Neural progenitor cell (in vitro differentiated cells): ENCODE measurements at regions not wholly inside any gene's neighbourhood (a gene's known extent, or its start where the extent isn't known, plus 50 kb on each side); places are given as distances from the start of the nearest gene placed in this dataset.

Experiments
- DNase-seq: peaks from one replicate; pipeline ENCODE4 v3.0.0-alpha.2; 2016; ENCODE audit warnings: low spot score
- H2AFZ ChIP-seq: fragments of 200-600 bp; sonication (generic); replicated peaks from 2 replicates; pipeline ENCODE4 v1.6.1; 2016; ENCODE audit warnings: antibody characterized with exemption
- H3F3A ChIP-seq: fragments of 200-600 bp; sonication (generic); 2 replicates; pipeline ENCODE4 v1.6.1; 2016; ENCODE audit warnings: antibody characterized with exemption, low read depth
- H3K27ac ChIP-seq: fragments of 200-600 bp; sonication (generic); 2 replicates; pipeline ENCODE4 v1.5.1; 2016; ENCODE audit warnings: mild to moderate bottlenecking
- H3K27me3 ChIP-seq: fragments of 200-600 bp; sonication (generic); 2 replicates; pipeline ENCODE4 v1.6.1; 2016; ENCODE audit warnings: mild to moderate bottlenecking, moderate library complexity
- H3K36me3 ChIP-seq: fragments of 200-600 bp; sonication (generic); 2 replicates; pipeline ENCODE4 v1.5.1; 2016
- H3K4me1 ChIP-seq: fragments of 200-600 bp; sonication (generic); 2 replicates; pipeline ENCODE4 v1.6.1; 2016; ENCODE audit warnings: mixed run types
- H3K4me2 ChIP-seq: fragments of 200-600 bp; sonication (generic); 2 replicates; pipeline ENCODE4 v1.6.1; 2016
- H3K4me3 ChIP-seq: fragments of 200-600 bp; sonication (generic); 2 replicates; pipeline ENCODE4 v1.5.1; 2016
- H3K79me2 ChIP-seq: fragments of 200-600 bp; sonication (generic); 2 replicates; pipeline ENCODE4 v1.6.1; 2016; ENCODE audit warnings: low read depth
- H3K9ac ChIP-seq: fragments of 200-600 bp; sonication (generic); 2 replicates; pipeline ENCODE4 v1.6.1; 2016
- H3K9me3 ChIP-seq: fragments of 200-600 bp; sonication (generic); 2 replicates; pipeline ENCODE4 v1.5.1; 2016; ENCODE audit warnings: low read depth
- H4K20me1 ChIP-seq: fragments of 200-600 bp; sonication (generic); 2 replicates; pipeline ENCODE4 v1.6.1; 2016; ENCODE audit warnings: low read depth
- H3K27ac Mint-ChIP-seq: 3 replicates; pipeline ENCODE4 v1.8.0; 2021; ENCODE audit warnings: mixed read lengths
- H3K27me3 Mint-ChIP-seq: 2 replicates; pipeline ENCODE4 v1.8.0; 2022; ENCODE audit warnings: low read depth, mild to moderate bottlenecking, inconsistent platforms, moderate library complexity, mixed read lengths; ENCODE audit not compliant: insufficient read depth
- H3K36me3 Mint-ChIP-seq: 3 replicates; pipeline ENCODE4 v1.8.0; 2021; ENCODE audit warnings: mixed read lengths
- H3K4me1 Mint-ChIP-seq: 3 replicates; pipeline ENCODE4 v1.8.0; 2021; ENCODE audit warnings: mixed read lengths
- H3K4me3 Mint-ChIP-seq: 3 replicates; pipeline ENCODE4 v1.8.0; 2021; ENCODE audit warnings: mild to moderate bottlenecking, moderate library complexity, mixed read lengths
- H3K9me3 Mint-ChIP-seq: 3 replicates; pipeline ENCODE4 v1.8.0; 2020; ENCODE audit warnings: mixed read lengths
- EZH2 ChIP-seq: fragments of 200-600 bp; sonication (generic); IDR thresholded peaks from 2 replicates; pipeline ENCODE4 v1.6.1; 2017; ENCODE audit warnings: antibody characterized with exemption, mild to moderate bottlenecking, moderate library complexity
- EZH2phosphoT487 ChIP-seq: fragments of 200-600 bp; sonication (generic); IDR thresholded peaks from 2 replicates; pipeline ENCODE4 v1.6.1; 2017; ENCODE audit warnings: antibody characterized with exemption
- TF ChIP-seq, protein P1 (sequence below): fragments of 200-600 bp; sonication (generic); IDR thresholded peaks from 2 replicates; pipeline ENCODE4 v1.5.1; 2017; ENCODE audit warnings: antibody characterized with exemption, mild to moderate bottlenecking

- H3K4me3 Mint-ChIP-seq: no peak overlapping the region
- H3K9me3 Mint-ChIP-seq: peaks cover 14% of the 10 kb centered on the region
- Histone ChIP-seq H3K9me3 (no peaks in the 10 kb centered on the region), H3K4me2 (no peak overlapping the region), H3K27me3 (peaks cover 17% of the 10 kb centered on the region), H3K4me3 (no peak overlapping the region), H3K4me1 (peaks cover 21% of the 10 kb centered on the region), H3K36me3 (no peaks in the 10 kb centered on the region), H3F3A (no peaks in the 10 kb centered on the region), H3K79me2 (no peaks in the 10 kb centered on the region), H3K27ac (no peak overlapping the region), H4K20me1 (no peaks in the 10 kb centered on the region), H2AFZ (no peak overlapping the region), H3K9ac (no peak overlapping the region)
- no peaks in the 10 kb centered on the region for H3K36me3 Mint-ChIP-seq
- H3K27me3 Mint-ChIP-seq: peaks cover 2% of the 10 kb centered on the region
- H3K27ac Mint-ChIP-seq: no peak overlapping the region
- TF ChIP-seq, protein P1, sequence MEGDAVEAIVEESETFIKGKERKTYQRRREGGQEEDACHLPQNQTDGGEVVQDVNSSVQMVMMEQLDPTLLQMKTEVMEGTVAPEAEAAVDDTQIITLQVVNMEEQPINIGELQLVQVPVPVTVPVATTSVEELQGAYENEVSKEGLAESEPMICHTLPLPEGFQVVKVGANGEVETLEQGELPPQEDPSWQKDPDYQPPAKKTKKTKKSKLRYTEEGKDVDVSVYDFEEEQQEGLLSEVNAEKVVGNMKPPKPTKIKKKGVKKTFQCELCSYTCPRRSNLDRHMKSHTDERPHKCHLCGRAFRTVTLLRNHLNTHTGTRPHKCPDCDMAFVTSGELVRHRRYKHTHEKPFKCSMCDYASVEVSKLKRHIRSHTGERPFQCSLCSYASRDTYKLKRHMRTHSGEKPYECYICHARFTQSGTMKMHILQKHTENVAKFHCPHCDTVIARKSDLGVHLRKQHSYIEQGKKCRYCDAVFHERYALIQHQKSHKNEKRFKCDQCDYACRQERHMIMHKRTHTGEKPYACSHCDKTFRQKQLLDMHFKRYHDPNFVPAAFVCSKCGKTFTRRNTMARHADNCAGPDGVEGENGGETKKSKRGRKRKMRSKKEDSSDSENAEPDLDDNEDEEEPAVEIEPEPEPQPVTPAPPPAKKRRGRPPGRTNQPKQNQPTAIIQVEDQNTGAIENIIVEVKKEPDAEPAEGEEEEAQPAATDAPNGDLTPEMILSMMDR: no peak
- TF ChIP-seq EZH2 (no peak), EZH2phosphoT487 (no peak)
- no peak for DNase-seq
- H3K4me1 Mint-ChIP-seq: peaks cover 17% of the 10 kb centered on the region
Observed at GRCh38 chr12:3947781-3948180, 74.6 kb upstream of the PARP11 start.

DNA sequence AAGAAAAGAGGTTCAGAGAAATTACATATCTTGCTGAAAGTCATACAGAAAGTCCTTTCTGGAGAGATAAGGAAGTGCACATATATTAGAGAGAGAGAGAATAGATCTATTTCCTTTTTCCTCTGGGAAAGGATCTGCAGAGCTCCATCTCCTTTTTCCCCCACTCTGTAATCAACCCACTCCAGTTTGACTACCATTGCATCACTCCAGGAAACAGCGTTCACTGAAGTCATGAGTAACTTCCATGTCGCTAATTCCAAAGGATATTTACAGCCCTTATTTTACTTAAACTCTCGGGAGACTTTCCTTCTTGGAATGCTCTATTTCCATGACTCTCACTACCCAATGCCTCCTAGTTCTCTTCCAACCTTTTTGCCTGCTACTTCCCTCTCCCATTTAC is 72.5 kb upstream of the PARP11 start:
- no peaks in the 10 kb centered on the region for H3K36me3 Mint-ChIP-seq
- no peak overlapping the region for H3K27ac Mint-ChIP-seq
- TF ChIP-seq EZH2: no peak
- TF ChIP-seq EZH2phosphoT487: no peak
- TF ChIP-seq, protein P1: no peak
- Histone ChIP-seq H3K36me3 (no peaks in the 10 kb centered on the region), H3K27ac (no peak overlapping the region), H4K20me1 (no peaks in the 10 kb centered on the region), H3K9me3 (no peaks in the 10 kb centered on the region), H2AFZ (no peak overlapping the region), H3K9ac (no peak overlapping the region), H3K27me3 (peaks cover 17% of the 10 kb centered on the region), H3F3A (no peaks in the 10 kb centered on the region), H3K79me2 (no peaks in the 10 kb centered on the region), H3K4me1 (peaks cover 15% of the 10 kb centered on the region), H3K4me2 (no peak overlapping the region), H3K4me3 (no peak overlapping the region)
- no peak overlapping the region for H3K4me3 Mint-ChIP-seq
- DNase-seq: no peak
- H3K9me3 Mint-ChIP-seq: peaks cover 13% of the 10 kb centered on the region
- peaks cover 2% of the 10 kb centered on the region for H3K27me3 Mint-ChIP-seq
- peaks cover 14% of the 10 kb centered on the region for H3K4me1 Mint-ChIP-seq

DNA sequence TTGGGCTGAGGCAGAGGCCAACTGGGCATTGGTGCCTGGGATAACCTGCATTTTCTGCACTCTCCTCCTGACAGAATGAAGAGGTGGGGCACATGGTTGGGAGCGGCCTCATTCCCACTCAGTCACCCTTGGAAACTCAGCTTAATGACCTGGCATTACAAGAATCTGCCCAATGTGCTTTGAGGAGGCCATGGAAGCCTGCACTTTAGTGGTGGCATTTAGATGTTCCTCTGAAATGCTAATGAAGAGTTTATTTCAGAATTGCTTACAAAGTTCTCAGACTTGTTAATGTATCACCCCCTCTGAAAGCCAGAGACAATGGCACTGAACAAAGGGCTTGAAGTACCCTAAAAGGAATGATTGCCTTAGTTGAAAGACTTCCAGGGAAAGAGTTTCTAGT is 71.4 kb upstream of the PARP11 start:
- Histone ChIP-seq H3K27ac (no peak overlapping the region), H3K4me1 (peaks cover 15% of the 10 kb centered on the region), H2AFZ (peak overlapping the region; percentile 40), H3K27me3 (peaks cover 17% of the 10 kb centered on the region), H3K79me2 (no peaks in the 10 kb centered on the region), H3K9ac (no peak overlapping the region), H3K36me3 (no peaks in the 10 kb centered on the region), H4K20me1 (no peaks in the 10 kb centered on the region), H3K9me3 (no peaks in the 10 kb centered on the region), H3K4me2 (no peak overlapping the region), H3F3A (no peaks in the 10 kb centered on the region), H3K4me3 (no peak overlapping the region)
- no peaks in the 10 kb centered on the region for H3K36me3 Mint-ChIP-seq
- no peak overlapping the region for H3K27ac Mint-ChIP-seq
- TF ChIP-seq EZH2phosphoT487: no peak
- H3K9me3 Mint-ChIP-seq: peaks cover 13% of the 10 kb centered on the region
- H3K27me3 Mint-ChIP-seq: peaks cover 2% of the 10 kb centered on the region
- peaks cover 14% of the 10 kb centered on the region for H3K4me1 Mint-ChIP-seq
- no peak overlapping the region for H3K4me3 Mint-ChIP-seq
- no peak for DNase-seq

GRCh38 chr12:3938042-3938544 is 64.9 kb upstream of the PARP11 start:
- Mint-ChIP-seq H3K27me3 (peaks cover 2% of the 10 kb centered on the region), H3K4me3 (no peak overlapping the region), H3K4me1 (peaks cover 3% of the 10 kb centered on the region), H3K27ac (no peak overlapping the region), H3K36me3 (no peaks in the 10 kb centered on the region), H3K9me3 (peaks cover 6% of the 10 kb centered on the region)
- H4K20me1 ChIP-seq: no peaks in the 10 kb centered on the region
- H3K9me3 ChIP-seq: no peaks in the 10 kb centered on the region
- no peak overlapping the region for H2AFZ ChIP-seq
- DNase-seq: no peak
- no peaks in the 10 kb centered on the region for H3K36me3 ChIP-seq
- H3K9ac ChIP-seq: no peak overlapping the region
- H3K27me3 ChIP-seq: no peaks in the 10 kb centered on the region
- no peaks in the 10 kb centered on the region for H3F3A ChIP-seq
- TF ChIP-seq, protein P1: no peak
- TF ChIP-seq EZH2phosphoT487: no peak
- H3K79me2 ChIP-seq: no peaks in the 10 kb centered on the region
- H3K4me1 ChIP-seq: no peaks in the 10 kb centered on the region
- H3K4me3 ChIP-seq: no peak overlapping the region
- H3K27ac ChIP-seq: no peak overlapping the region
- H3K4me2 ChIP-seq: no peak overlapping the region
